Kidney (tissue), 13 donors: ENCODE measurements at regions not wholly inside any gene's neighbourhood (a gene's known extent, or its start where the extent isn't known, plus 50 kb on each side); places are given as distances from the start of the nearest gene placed in this dataset.

Experiments
- DNase-seq, 5 donors: peaks; one replicate each; pipeline ENCODE4 v3.0.0-alpha.2; 2013 to 2020
- FAIRE-seq: peaks from 2 replicates; lab custom pipeline; 2012; peaks lifted over from hg19 to GRCh38; lab: Jason Lieb, UNC
- H3K27ac ChIP-seq, 2 donors: one replicate each; pipeline ENCODE4 v1.7.0; 2013; ENCODE audit warnings: low read depth in 2 of 2, low read length in 2 of 2, inconsistent platforms in 1 of 2
- H3K27me3 ChIP-seq: one replicate; pipeline ENCODE4 v1.7.1; 2013; ENCODE audit warnings: low read length, inconsistent platforms; ENCODE audit not compliant: control insufficient read depth, insufficient read depth
- H3K36me3 ChIP-seq, 3 donors: one replicate each; pipeline versions ENCODE4 v1.7.0 to v1.7.1; 2013; ENCODE audit warnings: low read length in 3 of 3, control low read depth in 1 of 3, inconsistent platforms in 1 of 3; ENCODE audit not compliant: insufficient read depth in 3 of 3, control insufficient read depth in 2 of 3
- H3K4me1 ChIP-seq, 3 donors: one replicate each; pipeline versions ENCODE4 v1.7.0 to v1.7.1; 2013; ENCODE audit warnings: low read length in 3 of 3, inconsistent platforms in 1 of 3, low read depth in 1 of 3; ENCODE audit not compliant: control insufficient read depth in 2 of 3, insufficient read depth in 2 of 3
- H3K4me3 ChIP-seq, 3 donors: one replicate each; pipeline versions ENCODE4 v1.7.0 to v1.8.1; 2013; ENCODE audit warnings: low read length in 3 of 3, control low read depth in 1 of 3, inconsistent platforms in 1 of 3
- H3K9ac ChIP-seq, 3 donors: one replicate each; pipeline versions ENCODE4 v1.7.0 to v1.7.1; 2013; ENCODE audit warnings: low read length in 3 of 3, control low read depth in 1 of 3, inconsistent platforms in 1 of 3
- H3K9me3 ChIP-seq, 3 donors: one replicate each; pipeline versions ENCODE4 v1.7.0 to v1.7.1; 2013; ENCODE audit warnings: low read length in 3 of 3, control low read depth in 1 of 3, inconsistent platforms in 1 of 3; ENCODE audit not compliant: control insufficient read depth in 2 of 3, insufficient read depth in 1 of 3
- CTCF ChIP-seq: IDR thresholded peaks from 3 replicates; pipeline ENCODE4 v1.5.1; 2012; ENCODE audit warnings: mild to moderate bottlenecking, moderate library complexity, borderline replicate concordance; ENCODE audit not compliant: insufficient read depth; ENCODE audit errors: extremely low read depth
- intact Hi-C: fragments of 100-400 bp; cut with DNase I; formaldehyde crosslinking; loops from one replicate; pipeline ENCODE4 v1.11.1; 2022
- donor health status: control.
- donor health status: control.
- donor health status: control.
- donor health status: control.
- donor health status: control.
- donor health status: DM: yes; HTN: yes; CAD: no.
- donor health status: Normal renal cell carcinoma (clear cell type).

GRCh38 chr5:2008851-2009629, 126.3 kb upstream of the IRX4 start:
- H3K4me1 ChIP-seq, result no peaks in the 10 kb centered on the region
- intact Hi-C loops, result no loop called here
- DNase-seq, result no peak
- no peaks in the 10 kb centered on the region for H3K9me3 ChIP-seq
- no peaks in the 10 kb centered on the region for H3K36me3 ChIP-seq
- no peak overlapping the region for H3K4me3 ChIP-seq
- no peak overlapping the region for H3K27ac ChIP-seq
- TF ChIP-seq CTCF, result no peak
- H3K27me3 ChIP-seq, result no peaks in the 10 kb centered on the region
- H3K9ac ChIP-seq, result no peak overlapping the region
- FAIRE-seq, result no peak

DNA sequence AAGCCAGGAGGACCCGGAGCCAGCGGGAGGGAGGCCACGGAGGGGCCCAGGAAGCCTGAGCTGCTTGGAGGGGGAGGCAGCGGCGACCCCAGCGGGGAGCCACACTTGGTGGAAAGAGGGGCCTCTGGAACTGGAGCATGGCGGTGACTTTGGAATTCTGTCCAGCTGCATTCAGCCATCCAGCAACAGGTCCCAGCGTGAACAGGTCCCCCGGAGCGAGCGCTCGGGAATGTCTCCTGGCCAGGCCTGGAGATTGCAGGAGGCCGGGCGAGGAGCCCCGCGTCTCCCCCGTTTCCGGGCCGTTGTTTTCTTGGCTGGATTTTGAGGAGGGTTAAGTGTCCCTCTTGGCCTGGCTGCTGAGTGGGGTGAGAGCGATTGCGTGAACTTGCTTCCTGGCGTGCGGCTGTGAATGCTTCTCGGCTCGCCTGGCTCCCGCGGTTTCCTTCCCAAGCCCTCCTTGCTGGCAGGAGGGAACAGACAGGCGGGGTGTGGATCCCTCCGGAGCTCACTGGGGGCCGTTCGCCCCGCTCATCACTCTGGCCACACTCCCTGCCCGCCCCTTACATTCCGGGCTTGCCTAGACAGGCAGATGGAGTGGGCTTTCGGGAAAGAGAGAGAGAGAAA, 125.3 kb upstream of the IRX4 start:
- no peak overlapping the region for H3K9ac ChIP-seq
- TF ChIP-seq CTCF, result no peak
- H3K4me3 ChIP-seq, result no peak overlapping the region
- peak in 3 of 5 donors; percentile 30 to 49 (median 43) for DNase-seq
- no peak overlapping the region for H3K27ac ChIP-seq
- intact Hi-C loops, result no loop called here
- H3K36me3 ChIP-seq, result no peaks in the 10 kb centered on the region
- H3K27me3 ChIP-seq, result no peaks in the 10 kb centered on the region
- FAIRE-seq, result no peak
- H3K4me1 ChIP-seq, result no peaks in the 10 kb centered on the region
- no peaks in the 10 kb centered on the region for H3K9me3 ChIP-seq

DNA sequence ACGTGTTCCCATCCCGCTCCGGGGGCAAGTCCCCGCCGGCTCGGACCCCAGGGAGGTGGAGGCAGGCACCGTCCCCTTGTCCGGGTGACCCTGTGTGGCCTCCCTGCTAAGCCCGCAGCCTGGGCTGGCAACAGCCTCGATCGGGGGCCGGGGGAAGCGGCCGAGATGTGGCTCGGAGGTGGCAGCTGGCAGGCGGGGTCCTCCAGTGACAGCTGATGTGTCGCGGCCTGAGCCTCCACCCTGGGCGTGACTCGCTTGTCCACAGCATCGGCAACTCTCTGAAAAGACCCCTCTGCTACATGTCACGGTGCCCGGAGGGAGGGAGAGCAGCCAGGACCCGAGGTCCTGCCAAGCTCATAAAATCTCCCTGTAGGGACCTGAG, 124.8 kb upstream of the IRX4 start:
- Histone ChIP-seq H3K27me3 (no peaks in the 10 kb centered on the region), H3K9me3 (no peaks in the 10 kb centered on the region), H3K4me3 (no peak overlapping the region), H3K4me1 (no peaks in the 10 kb centered on the region), H3K36me3 (no peaks in the 10 kb centered on the region), H3K27ac (no peak overlapping the region), H3K9ac (no peak overlapping the region)
- FAIRE-seq (no peak), DNase-seq (no peak)
- intact Hi-C loops, result no loop called here
- TF ChIP-seq CTCF, result no peak

GRCh38 chr5:2006971-2007291, 124.2 kb upstream of the IRX4 start:
- intact Hi-C loops, result no loop called here
- Histone ChIP-seq H3K36me3 (no peaks in the 10 kb centered on the region), H3K4me1 (no peaks in the 10 kb centered on the region), H3K9me3 (no peaks in the 10 kb centered on the region), H3K27ac (no peak overlapping the region), H3K27me3 (no peaks in the 10 kb centered on the region), H3K4me3 (no peak overlapping the region), H3K9ac (no peak overlapping the region)
- TF ChIP-seq CTCF, result no peak
- FAIRE-seq (no peak), DNase-seq (no peak)
